ENCODE measurements at regions not wholly inside any gene's neighbourhood (a gene's known extent, or its start where the extent isn't known, plus 50 kb on each side); places are given as distances from the start of the nearest gene placed in this dataset.

GRCh38 chr1:234772345-234773147 is 162.6 kb upstream of the IRF2BP2 start:
- Mint-ChIP-seq H3K4me3 (peak overlapping the region; percentile 84), H3K27ac (peak overlapping the region in 1 of 2 donors; percentile 99), H3K36me3 (no peaks in the 10 kb centered on the region), H3K27me3 (ENCODE audit: low read depth in 2 of 2) (peaks cover 0 to 7% of the 10 kb centered on the region in 2 donors), H3K4me1 (peaks cover 35 to 43% of the 10 kb centered on the region in 2 donors), H3K9me3 (no peaks in the 10 kb centered on the region)
- Histone ChIP-seq H3K4me3 (ENCODE audit: low read length) (peak overlapping the region; percentile 9), H3K27me3 (ENCODE audit: control insufficient read depth, insufficient read depth, low read length) (peaks cover 6% of the 10 kb centered on the region), H3K4me1 (ENCODE audit: control insufficient read depth, insufficient read depth, low read length) (peaks cover 71% of the 10 kb centered on the region), H3K9me3 (ENCODE audit: control insufficient read depth, insufficient read depth, low read length) (no peaks in the 10 kb centered on the region), H3K36me3 (ENCODE audit: control insufficient read depth, insufficient read depth, low read length) (no peaks in the 10 kb centered on the region), H3K27ac (ENCODE audit: low read length) (peak overlapping the region; percentile 94)
- ATAC-seq (peak; percentile 86 to 92 (median 91)), DNase-seq (peak; percentile 79 to 94)
- TF ChIP-seq CTCF (IDR thresholded peaks at IDR 0.05), result no peak
- WGBS (ENCODE audit: insufficient coverage), result under 1% methylated on average over 22 of the region's 22 CpGs
- intact Hi-C loops (cut with micrococcal nuclease), result loop anchor here (1.0 to 10.0 kb wide), 7 partner anchors 14 to 240 kb away; no protein-coding TSS in a partner anchor

- Histone ChIP-seq H3K4me1 (ENCODE audit: control insufficient read depth, insufficient read depth, low read length) (peaks cover 73% of the 10 kb centered on the region), H3K27ac (ENCODE audit: low read length) (peak overlapping the region; percentile 94), H3K4me3 (ENCODE audit: low read length) (no peak overlapping the region), H3K36me3 (ENCODE audit: control insufficient read depth, insufficient read depth, low read length) (no peaks in the 10 kb centered on the region), H3K27me3 (ENCODE audit: control insufficient read depth, insufficient read depth, low read length) (peaks cover 1% of the 10 kb centered on the region), H3K9me3 (ENCODE audit: control insufficient read depth, insufficient read depth, low read length) (no peaks in the 10 kb centered on the region)
- no peaks in the 10 kb centered on the region for H3K36me3 Mint-ChIP-seq
- H3K27ac Mint-ChIP-seq, result peak overlapping the region in 1 of 2 donors; percentile 99
- H3K27me3 Mint-ChIP-seq (ENCODE audit: low read depth in 2 of 2), result peaks cover 0 to 7% of the 10 kb centered on the region in 2 donors
- DNase-seq (no peak), ATAC-seq (no peak)
- intact Hi-C loops (cut with micrococcal nuclease), result loop anchor here (1.0 to 10.0 kb wide), 7 partner anchors 13 to 241 kb away; no protein-coding TSS in a partner anchor
- peaks cover 40 to 51% of the 10 kb centered on the region in 2 donors for H3K4me1 Mint-ChIP-seq
- H3K4me3 Mint-ChIP-seq, result peak overlapping the region; percentile 84
- no peak for TF ChIP-seq CTCF (IDR thresholded peaks at IDR 0.05)
- H3K9me3 Mint-ChIP-seq, result no peaks in the 10 kb centered on the region
- 35% methylated on average over 7 of the region's 10 CpGs for WGBS (ENCODE audit: insufficient coverage)
Measured at GRCh38 chr1:234771642-234772344, 161.8 kb upstream of the IRF2BP2 start.

GRCh38 chr1:234770924-234771540 is 161.1 kb upstream of the IRF2BP2 start:
- Mint-ChIP-seq H3K4me1 (peaks cover 40 to 51% of the 10 kb centered on the region in 2 donors), H3K27me3 (ENCODE audit: low read depth in 2 of 2) (peaks cover 0 to 7% of the 10 kb centered on the region in 2 donors), H3K9me3 (no peaks in the 10 kb centered on the region), H3K36me3 (no peaks in the 10 kb centered on the region), H3K27ac (peak overlapping the region in 1 of 2 donors; percentile 99), H3K4me3 (peak overlapping the region; percentile 60)
- DNase-seq, result no peak
- ATAC-seq, result no peak
- intact Hi-C loops (cut with micrococcal nuclease), result loop anchor here (10.0 kb wide), 1 partner anchor 94 kb away; no protein-coding TSS in a partner anchor
- H3K36me3 ChIP-seq (ENCODE audit: control insufficient read depth, insufficient read depth, low read length), result no peaks in the 10 kb centered on the region
- no peak overlapping the region for H3K27ac ChIP-seq (ENCODE audit: low read length)
- no peaks in the 10 kb centered on the region for H3K9me3 ChIP-seq (ENCODE audit: control insufficient read depth, insufficient read depth, low read length)
- no peaks in the 10 kb centered on the region for H3K27me3 ChIP-seq (ENCODE audit: control insufficient read depth, insufficient read depth, low read length)
- no peak for TF ChIP-seq CTCF (IDR thresholded peaks at IDR 0.05)
- WGBS (ENCODE audit: insufficient coverage), result 95% methylated on average over 9 of the region's 9 CpGs
- H3K4me1 ChIP-seq (ENCODE audit: control insufficient read depth, insufficient read depth, low read length), result peaks cover 68% of the 10 kb centered on the region
- no peak overlapping the region for H3K4me3 ChIP-seq (ENCODE audit: low read length)
